Uterus (tissue), 2 donors: ENCODE measurements at regions not wholly inside any gene's neighbourhood (a gene's known extent, or its start where the extent isn't known, plus 50 kb on each side); places are given as distances from the start of the nearest gene placed in this dataset.

Experiments
- CTCF ChIP-seq, 4 experiments: fragments of 200-600 bp in 2 of 4; fragments of 450-650 bp in 2 of 4; sonication (generic) in 2 of 4; IDR thresholded peaks; one replicate each; pipeline ENCODE4 v1.5.1; 2016 to 2019; ENCODE audit warnings: antibody characterized with exemption in 4 of 4, mild to moderate bottlenecking in 2 of 4, moderate library complexity in 1 of 4
- POLR2A ChIP-seq, 2 donors: fragments of 450-650 bp; IDR thresholded peaks; one replicate each; pipeline ENCODE4 v1.6.1; 2016; ENCODE audit warnings: antibody characterized with exemption in 2 of 2, mild to moderate bottlenecking in 1 of 2, moderate library complexity in 1 of 2

GRCh38 chr2:224145751-224146355 lies 106.8 kb upstream of the SERPINE2 start:
- TF ChIP-seq CTCF (IDR thresholded peaks at IDR 0.05): no peak
- TF ChIP-seq POLR2A (IDR thresholded peaks at IDR 0.05): no peak
